HUES48 (cell line): ENCODE measurements at regions not wholly inside any gene's neighbourhood (a gene's known extent, or its start where the extent isn't known, plus 50 kb on each side); places are given as distances from the start of the nearest gene placed in this dataset.

Source experiments
- H3K27ac ChIP-seq: one replicate; pipeline ENCODE4 v1.7.0; 2013; ENCODE audit warnings: low read depth, low read length, inconsistent platforms
- H3K27me3 ChIP-seq: 2 replicates; pipeline ENCODE4 v1.6.1; 2013; ENCODE audit warnings: mild to moderate bottlenecking, low read length; ENCODE audit not compliant: control insufficient read depth, insufficient read depth
- H3K36me3 ChIP-seq: 2 replicates; pipeline ENCODE4 v1.6.1; 2013; ENCODE audit warnings: low read length; ENCODE audit not compliant: control insufficient read depth, insufficient read depth
- H3K4me1 ChIP-seq: 2 replicates; pipeline ENCODE4 v1.6.1; 2013; ENCODE audit warnings: mild to moderate bottlenecking, low read length; ENCODE audit not compliant: control insufficient read depth, insufficient read depth
- H3K4me3 ChIP-seq: 2 replicates; pipeline ENCODE4 v1.5.1; 2013; ENCODE audit warnings: mild to moderate bottlenecking, low read depth, low read length
- H3K9ac ChIP-seq: 2 replicates; pipeline ENCODE4 v1.6.1; 2013; ENCODE audit warnings: mild to moderate bottlenecking, low read depth, low read length, moderate library complexity
- H3K9me3 ChIP-seq: 2 replicates; pipeline ENCODE4 v1.6.1; 2013; ENCODE audit warnings: low read length; ENCODE audit not compliant: control insufficient read depth, insufficient read depth

- H3K27ac ChIP-seq: no peak overlapping the region
- no peaks in the 10 kb centered on the region for H3K4me1 ChIP-seq
- H3K4me3 ChIP-seq: no peak overlapping the region
- H3K27me3 ChIP-seq: no peaks in the 10 kb centered on the region
- H3K36me3 ChIP-seq: no peaks in the 10 kb centered on the region
- H3K9me3 ChIP-seq: no peaks in the 10 kb centered on the region
- H3K9ac ChIP-seq: no peak overlapping the region
Observed at GRCh38 chr3:76582098-76582497, 457.8 kb upstream of the ROBO2 start.

- Histone ChIP-seq H3K9me3 (no peaks in the 10 kb centered on the region), H3K4me3 (no peak overlapping the region), H3K9ac (no peak overlapping the region), H3K27ac (no peak overlapping the region), H3K27me3 (no peaks in the 10 kb centered on the region), H3K36me3 (no peaks in the 10 kb centered on the region), H3K4me1 (no peaks in the 10 kb centered on the region)
Observed at GRCh38 chr3:76582632-76583378, 457.1 kb upstream of the ROBO2 start.

GRCh38 chr3:76585794-76586392 is 454.0 kb upstream of the ROBO2 start:
- no peaks in the 10 kb centered on the region for H3K9me3 ChIP-seq
- H3K9ac ChIP-seq: no peak overlapping the region
- no peaks in the 10 kb centered on the region for H3K4me1 ChIP-seq
- no peak overlapping the region for H3K27ac ChIP-seq
- H3K36me3 ChIP-seq: no peaks in the 10 kb centered on the region
- no peak overlapping the region for H3K4me3 ChIP-seq
- no peaks in the 10 kb centered on the region for H3K27me3 ChIP-seq

- H3K4me3 ChIP-seq: no peak overlapping the region
- no peaks in the 10 kb centered on the region for H3K9me3 ChIP-seq
- no peaks in the 10 kb centered on the region for H3K4me1 ChIP-seq
- no peak overlapping the region for H3K27ac ChIP-seq
- H3K36me3 ChIP-seq: no peaks in the 10 kb centered on the region
- no peak overlapping the region for H3K9ac ChIP-seq
- H3K27me3 ChIP-seq: no peaks in the 10 kb centered on the region
Observed at GRCh38 chr3:76586471-76586870, 453.4 kb upstream of the ROBO2 start.

GRCh38 chr3:76610150-76610549 is 429.7 kb upstream of the ROBO2 start:
- Histone ChIP-seq H3K4me3 (no peak overlapping the region), H3K36me3 (no peaks in the 10 kb centered on the region), H3K9me3 (no peaks in the 10 kb centered on the region), H3K4me1 (no peaks in the 10 kb centered on the region), H3K9ac (no peak overlapping the region), H3K27me3 (no peaks in the 10 kb centered on the region), H3K27ac (no peak overlapping the region)

- no peaks in the 10 kb centered on the region for H3K27me3 ChIP-seq
- H3K9me3 ChIP-seq: no peaks in the 10 kb centered on the region
- no peak overlapping the region for H3K27ac ChIP-seq
- no peaks in the 10 kb centered on the region for H3K4me1 ChIP-seq
- H3K36me3 ChIP-seq: no peaks in the 10 kb centered on the region
- no peak overlapping the region for H3K9ac ChIP-seq
- H3K4me3 ChIP-seq: no peak overlapping the region
Observed at GRCh38 chr3:76615719-76616118, 424.2 kb upstream of the ROBO2 start.

- H3K4me1 ChIP-seq: no peaks in the 10 kb centered on the region
- no peaks in the 10 kb centered on the region for H3K9me3 ChIP-seq
- H3K27ac ChIP-seq: no peak overlapping the region
Observed at GRCh38 chr3:76624164-76624563, 415.7 kb upstream of the ROBO2 start.

GRCh38 chr3:76627236-76627635 is 412.7 kb upstream of the ROBO2 start:
- no peaks in the 10 kb centered on the region for H3K36me3 ChIP-seq
- no peaks in the 10 kb centered on the region for H3K27me3 ChIP-seq
- H3K9me3 ChIP-seq: no peaks in the 10 kb centered on the region
- no peak overlapping the region for H3K9ac ChIP-seq
- H3K4me3 ChIP-seq: no peak overlapping the region
- peaks cover 5% of the 10 kb centered on the region; the same call in 1 of the 2 replicates for H3K4me1 ChIP-seq
- no peak overlapping the region for H3K27ac ChIP-seq

More at GRCh38 chr3:76624164-76624563, 415.7 kb upstream of the ROBO2 start:
- H3K27me3 ChIP-seq: no peaks in the 10 kb centered on the region
- H3K4me3 ChIP-seq: no peak overlapping the region
- H3K36me3 ChIP-seq: no peaks in the 10 kb centered on the region
- H3K9ac ChIP-seq: no peak overlapping the region

GRCh38 chr3:76631251-76631650 is 408.6 kb upstream of the ROBO2 start:
- H3K9ac ChIP-seq: no peak overlapping the region
- no peaks in the 10 kb centered on the region for H3K9me3 ChIP-seq
- H3K4me1 ChIP-seq: peaks cover 19% of the 10 kb centered on the region
- no peaks in the 10 kb centered on the region for H3K36me3 ChIP-seq
- no peaks in the 10 kb centered on the region for H3K27me3 ChIP-seq
- H3K4me3 ChIP-seq: no peak overlapping the region
- no peak overlapping the region for H3K27ac ChIP-seq

GRCh38 chr3:76638006-76638405 is 401.9 kb upstream of the ROBO2 start:
- no peaks in the 10 kb centered on the region for H3K27me3 ChIP-seq
- H3K4me1 ChIP-seq: peaks cover 7% of the 10 kb centered on the region; the same call in 1 of the 2 replicates
- no peak overlapping the region for H3K4me3 ChIP-seq
- no peaks in the 10 kb centered on the region for H3K36me3 ChIP-seq
- H3K27ac ChIP-seq: no peak overlapping the region
- no peak overlapping the region for H3K9ac ChIP-seq
- H3K9me3 ChIP-seq: no peaks in the 10 kb centered on the region

GRCh38 chr3:76643623-76644304 is 396.1 kb upstream of the ROBO2 start:
- Histone ChIP-seq H3K9me3 (no peaks in the 10 kb centered on the region), H3K4me3 (no peak overlapping the region), H3K36me3 (no peaks in the 10 kb centered on the region), H3K27ac (no peak overlapping the region), H3K4me1 (0 out of 2 replicates have a peak, but pooled peaks cover 2% of the 10 kb centered on the region), H3K9ac (no peak overlapping the region), H3K27me3 (no peaks in the 10 kb centered on the region)
